Adrenal gland (tissue), 5 donors: ENCODE measurements at regions not wholly inside any gene's neighbourhood (a gene's known extent, or its start where the extent isn't known, plus 50 kb on each side); places are given as distances from the start of the nearest gene placed in this dataset.

Source experiments
- POLR2A ChIP-seq, 2 donors: fragments of 450-650 bp; IDR thresholded peaks; one replicate each; pipeline ENCODE4 v1.6.1; 2017; ENCODE audit warnings: antibody characterized with exemption in 2 of 2, mild to moderate bottlenecking in 2 of 2, moderate library complexity in 1 of 2
- TF ChIP-seq, protein P1 (sequence below), 6 experiments: fragments of 450-650 bp in 4 of 6; fragments of 200-600 bp in 2 of 6; sonication (generic) in 1 of 6; IDR thresholded peaks; 1 replicate in 5 of 6; 2 replicates in 1 of 6; pipeline versions ENCODE4 v1.5.1 to v1.8.0; 2016 to 2021; ENCODE audit warnings: antibody characterized with exemption in 6 of 6, mild to moderate bottlenecking in 2 of 6, moderate library complexity in 1 of 6
- donor health status: DM: no; HTN: no; CAD: no.

- TF ChIP-seq, protein P1, sequence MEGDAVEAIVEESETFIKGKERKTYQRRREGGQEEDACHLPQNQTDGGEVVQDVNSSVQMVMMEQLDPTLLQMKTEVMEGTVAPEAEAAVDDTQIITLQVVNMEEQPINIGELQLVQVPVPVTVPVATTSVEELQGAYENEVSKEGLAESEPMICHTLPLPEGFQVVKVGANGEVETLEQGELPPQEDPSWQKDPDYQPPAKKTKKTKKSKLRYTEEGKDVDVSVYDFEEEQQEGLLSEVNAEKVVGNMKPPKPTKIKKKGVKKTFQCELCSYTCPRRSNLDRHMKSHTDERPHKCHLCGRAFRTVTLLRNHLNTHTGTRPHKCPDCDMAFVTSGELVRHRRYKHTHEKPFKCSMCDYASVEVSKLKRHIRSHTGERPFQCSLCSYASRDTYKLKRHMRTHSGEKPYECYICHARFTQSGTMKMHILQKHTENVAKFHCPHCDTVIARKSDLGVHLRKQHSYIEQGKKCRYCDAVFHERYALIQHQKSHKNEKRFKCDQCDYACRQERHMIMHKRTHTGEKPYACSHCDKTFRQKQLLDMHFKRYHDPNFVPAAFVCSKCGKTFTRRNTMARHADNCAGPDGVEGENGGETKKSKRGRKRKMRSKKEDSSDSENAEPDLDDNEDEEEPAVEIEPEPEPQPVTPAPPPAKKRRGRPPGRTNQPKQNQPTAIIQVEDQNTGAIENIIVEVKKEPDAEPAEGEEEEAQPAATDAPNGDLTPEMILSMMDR (IDR thresholded peaks at IDR 0.05) = no peak
- TF ChIP-seq POLR2A (IDR thresholded peaks at IDR 0.05) = no peak
Measured at GRCh38 chr2:107405261-107405660, 421.4 kb upstream of the RGPD4 start.
